GM23338 (cell line): ENCODE measurements at regions not wholly inside any gene's neighbourhood (a gene's known extent, or its start where the extent isn't known, plus 50 kb on each side); places are given as distances from the start of the nearest gene placed in this dataset.

Source experiments
- ATAC-seq: fragments of 200-7000 bp; cut with Tn5 transposase; 3 replicates; pipeline ENCODE4 v1.9.1; 2020
- DNase-seq: peaks from one replicate; pipeline ENCODE4 v3.0.0-alpha.2; 2015; ENCODE audit warnings: low spot score
- H2AFZ ChIP-seq: fragments of 200-600 bp; sonication (generic); 2 replicates; pipeline ENCODE4 v1.8.0; 2016; ENCODE audit warnings: antibody characterized with exemption, mild to moderate bottlenecking, moderate library complexity
- H3F3A ChIP-seq: fragments of 200-600 bp; sonication (generic); replicated peaks from 2 replicates; pipeline ENCODE4 v1.8.0; 2017; ENCODE audit warnings: antibody characterized with exemption, mixed run types, low read depth
- H3K27ac ChIP-seq: fragments of 200-600 bp; sonication (generic); 2 replicates; pipeline ENCODE4 v1.6.1; 2016; ENCODE audit warnings: low read depth
- H3K27me3 ChIP-seq: fragments of 200-600 bp; sonication (generic); 2 replicates; pipeline ENCODE4 v1.8.0; 2016; ENCODE audit warnings: mild to moderate bottlenecking, mixed run types, moderate library complexity; ENCODE audit not compliant: insufficient read depth
- H3K36me3 ChIP-seq: fragments of 200-600 bp; sonication (generic); 2 replicates; pipeline ENCODE4 v1.8.0; 2016; ENCODE audit warnings: mild to moderate bottlenecking; ENCODE audit not compliant: insufficient read depth
- H3K4me1 ChIP-seq: fragments of 200-600 bp; sonication (generic); 2 replicates; pipeline ENCODE4 v1.8.0; 2016; ENCODE audit warnings: mild to moderate bottlenecking, moderate library complexity; ENCODE audit not compliant: insufficient read depth
- H3K4me2 ChIP-seq: fragments of 200-600 bp; sonication (generic); 2 replicates; pipeline ENCODE4 v1.7.1; 2017; ENCODE audit warnings: mixed run types
- H3K4me3 ChIP-seq: fragments of 200-600 bp; sonication (generic); 2 replicates; pipeline ENCODE4 v1.6.1; 2016; ENCODE audit warnings: mixed run types
- H3K79me2 ChIP-seq: fragments of 200-600 bp; sonication (generic); replicated peaks from 2 replicates; pipeline ENCODE4 v1.8.0; 2017; ENCODE audit warnings: mild to moderate bottlenecking; ENCODE audit not compliant: insufficient read depth
- H3K9me2 ChIP-seq: fragments of 200-600 bp; sonication (generic); 2 replicates; pipeline ENCODE4 v1.8.0; 2017; ENCODE audit not compliant: insufficient read depth
- H4K20me1 ChIP-seq: fragments of 200-600 bp; sonication (generic); replicated peaks from 2 replicates; pipeline ENCODE4 v1.8.0; 2017; ENCODE audit warnings: mild to moderate bottlenecking; ENCODE audit not compliant: insufficient read depth
- H3K27ac Mint-ChIP-seq: 2 replicates; pipeline ENCODE4 v1.8.0; 2020; ENCODE audit warnings: inconsistent platforms, mild to moderate bottlenecking, moderate library complexity, mixed read lengths
- H3K27me3 Mint-ChIP-seq: 3 replicates; pipeline ENCODE4 v1.8.0; 2022; ENCODE audit warnings: low read depth, mild to moderate bottlenecking, moderate library complexity, mixed read lengths, inconsistent platforms; ENCODE audit not compliant: insufficient read depth, poor library complexity
- H3K36me3 Mint-ChIP-seq: 3 replicates; pipeline ENCODE4 v1.8.0; 2021; ENCODE audit warnings: low read depth, mild to moderate bottlenecking, inconsistent platforms, moderate library complexity, mixed read lengths
- H3K4me1 Mint-ChIP-seq: 3 replicates; pipeline ENCODE4 v1.8.0; 2020; ENCODE audit warnings: mild to moderate bottlenecking, inconsistent platforms, mixed read lengths
- H3K4me3 Mint-ChIP-seq: 3 replicates; pipeline ENCODE4 v1.8.0; 2021; ENCODE audit warnings: moderate library complexity, mild to moderate bottlenecking, inconsistent platforms, mixed read lengths
- H3K9me3 Mint-ChIP-seq: 3 replicates; pipeline ENCODE4 v1.8.0; 2020; ENCODE audit warnings: moderate library complexity, mild to moderate bottlenecking, inconsistent platforms, mixed read lengths
- POLR2AphosphoS5 ChIP-seq: IDR thresholded peaks from 2 replicates; pipeline ENCODE4 v1.6.1; 2016; ENCODE audit warnings: antibody characterized with exemption, low read depth
- ZNF331 ChIP-seq: fragments of 250-450 bp; sonication (Bioruptor Pico); IDR thresholded peaks from 2 replicates; pipeline ENCODE4 v1.5.0; 2020; ENCODE audit warnings: low read depth, mild to moderate bottlenecking, moderate library complexity
- ZNF462 ChIP-seq: fragments of 250-450 bp; sonication (Bioruptor Pico); IDR thresholded peaks from 2 replicates; pipeline ENCODE4 v1.5.0; 2020; ENCODE audit warnings: mild to moderate bottlenecking, moderate library complexity

GRCh38 chr2:176813621-176814049 is 399.0 kb upstream of the HNRNPA3 start:
- Histone ChIP-seq H3K4me1 (peaks cover 48% of the 10 kb centered on the region), H3F3A (no peaks in the 10 kb centered on the region), H3K4me3 (no peak overlapping the region), H4K20me1 (no peaks in the 10 kb centered on the region), H3K79me2 (no peaks in the 10 kb centered on the region), H3K36me3 (no peaks in the 10 kb centered on the region), H2AFZ (no peak overlapping the region; the same call in 1 of the 2 replicates), H3K27ac (no peak overlapping the region), H3K4me2 (peak overlapping the region; percentile 48), H3K9me2 (peaks cover 7% of the 10 kb centered on the region; the same call in 1 of the 2 replicates), H3K27me3 (no peaks in the 10 kb centered on the region)
- peaks cover 3% of the 10 kb centered on the region for H3K27me3 Mint-ChIP-seq
- H3K4me3 Mint-ChIP-seq = no peak overlapping the region
- TF ChIP-seq POLR2AphosphoS5 (no peak), ZNF462 (no peak)
- no peak overlapping the region for H3K27ac Mint-ChIP-seq
- no peaks in the 10 kb centered on the region for H3K36me3 Mint-ChIP-seq
- H3K4me1 Mint-ChIP-seq = peaks cover 44% of the 10 kb centered on the region
- DNase-seq (peak; percentile 51), ATAC-seq (peak; percentile 20; the same call in 2 of the 3 replicates)
- H3K9me3 Mint-ChIP-seq = no peaks in the 10 kb centered on the region

- no peak for DNase-seq
- no peaks in the 10 kb centered on the region for H3K36me3 ChIP-seq
- H3K4me3 Mint-ChIP-seq = no peak overlapping the region
- H4K20me1 ChIP-seq = no peaks in the 10 kb centered on the region
- no peak overlapping the region for H3K4me3 ChIP-seq
- peaks cover 50% of the 10 kb centered on the region for H3K4me1 Mint-ChIP-seq
- H3K27me3 ChIP-seq = no peaks in the 10 kb centered on the region
- no peaks in the 10 kb centered on the region for H3K36me3 Mint-ChIP-seq
- no peak overlapping the region for H3K27ac ChIP-seq
- H3K4me1 ChIP-seq = peaks cover 55% of the 10 kb centered on the region
- H3K9me3 Mint-ChIP-seq = no peaks in the 10 kb centered on the region
- no peak overlapping the region for H3K27ac Mint-ChIP-seq
- H2AFZ ChIP-seq = no peak overlapping the region
- H3K4me2 ChIP-seq = peak overlapping the region; percentile 48
- no peaks in the 10 kb centered on the region for H3K79me2 ChIP-seq
- H3K9me2 ChIP-seq = peaks cover 4% of the 10 kb centered on the region; the same call in 1 of the 2 replicates
- ATAC-seq = no peak
- peaks cover 7% of the 10 kb centered on the region for H3K27me3 Mint-ChIP-seq
- H3F3A ChIP-seq = no peaks in the 10 kb centered on the region
- TF ChIP-seq ZNF331 (CRISPR knock-in tag) = no peak
Measured at GRCh38 chr2:176814274-176814673, 398.3 kb upstream of the HNRNPA3 start.
